Psoas muscle (tissue), 7 donors: ENCODE measurements at regions not wholly inside any gene's neighbourhood (a gene's known extent, or its start where the extent isn't known, plus 50 kb on each side); places are given as distances from the start of the nearest gene placed in this dataset.
A peak's percentile ranks its signal among the peaks of the same experiment; 100 is the strongest.

Source experiments
- ATAC-seq, 4 donors: fragments of 200-7000 bp; cut with Tn5 transposase; one replicate each; pipeline ENCODE4 v1.9.1; 2020; ENCODE audit warnings: moderate library complexity in 3 of 4, mild to moderate bottlenecking in 2 of 4
- DNase-seq, 2 donors: peaks; one replicate each; pipeline ENCODE4 v3.0.0-alpha.2; 2020
- H3K27ac ChIP-seq: fragments of 200-600 bp; one replicate; pipeline ENCODE4 v1.8.0; 2022
- H3K27me3 ChIP-seq, 3 donors: fragments of 200-600 bp in 1 of 3; one replicate each; pipeline versions ENCODE4 v1.6.1 to v1.8.0; 2013 to 2022; ENCODE audit warnings: low read length in 2 of 3, mild to moderate bottlenecking in 2 of 3, moderate library complexity in 1 of 3; ENCODE audit not compliant: insufficient read depth in 3 of 3
- H3K36me3 ChIP-seq, 2 donors: fragments of 200-600 bp in 1 of 2; one replicate each; pipeline versions ENCODE4 v1.6.1 to v1.8.0; 2013 to 2022; ENCODE audit warnings: low read depth in 1 of 2, mild to moderate bottlenecking in 1 of 2, moderate library complexity in 1 of 2; ENCODE audit not compliant: insufficient read depth in 1 of 2
- H3K4me1 ChIP-seq: fragments of 200-600 bp; one replicate; pipeline ENCODE4 v1.8.0; 2022
- H3K4me3 ChIP-seq: fragments of 200-600 bp; one replicate; pipeline ENCODE4 v1.8.0; 2022; ENCODE audit warnings: mild to moderate bottlenecking
- H3K9me3 ChIP-seq: fragments of 200-600 bp; one replicate; pipeline ENCODE4 v1.8.0; 2022
- WGBS, 3 donors: extraction: QIAGEN DNeasy Blood & Tissue Kit; methylation state at CpG; one replicate each; pipeline versions ENCODE4 v1.1.6 to v1.1.7; 2013; 5-methylcytosine and 5-hydroxymethylcytosine counted together
- intact Hi-C, 2 donors: fragments of 100-400 bp; cut with DNase I; formaldehyde crosslinking; loops; one replicate each; pipeline versions ENCODE4 v1.11.0 to v1.14.2; 2022
- TF ChIP-seq, protein P1 (sequence below): fragments of 200-600 bp; IDR thresholded peaks from one replicate; pipeline ENCODE4 v1.8.0; 2022; ENCODE audit warnings: antibody characterized with exemption
- donor health status: healthy with polysubstance abuse.
- donor health status: DM: no; HTN: no; CAD: no; lungs with moderate emphysema.
- donor health status: Bipolar disorder and iron deficiency.
- donor health status: healthy.
- donor health status: DM: yes; HTN: yes; CAD: no.
- donor health status: DM: no; HTN: no; CAD: no.
- donor health status: DM: yes; HTN: yes; CAD: no.

DNA sequence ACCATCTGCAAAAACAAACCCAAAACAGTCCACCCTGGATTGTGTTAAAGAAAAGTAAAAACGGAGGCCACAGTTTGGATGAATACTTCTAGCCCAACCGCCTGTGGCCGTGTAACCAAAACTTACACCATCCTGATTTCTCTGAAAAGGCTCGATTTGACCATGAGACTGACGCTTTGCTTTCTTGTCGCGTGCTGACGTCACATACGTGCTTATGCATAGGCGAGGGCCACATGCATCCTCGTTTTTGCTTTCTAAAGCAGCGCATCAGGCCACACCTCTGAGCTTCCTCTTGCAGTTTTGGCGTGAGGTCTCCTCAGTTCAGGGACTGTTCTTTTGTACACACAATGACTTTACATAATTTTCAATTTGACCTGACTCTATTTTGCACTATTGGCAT lies 526.6 kb downstream of the GLRX3 start:
- ATAC-seq (no peak), DNase-seq (no peak)
- Histone ChIP-seq H3K36me3 (no peaks in the 10 kb centered on the region), H3K9me3 (no peaks in the 10 kb centered on the region), H3K27ac (no peak overlapping the region), H3K27me3 (peaks cover 0 to 1% (median 0%) of the 10 kb centered on the region in 3 donors), H3K4me3 (no peak overlapping the region), H3K4me1 (no peaks in the 10 kb centered on the region)
- 86 to 89% (median 88%) methylated on average over 13 of the region's 13 CpGs for WGBS, 3 donors
- TF ChIP-seq, protein P1, sequence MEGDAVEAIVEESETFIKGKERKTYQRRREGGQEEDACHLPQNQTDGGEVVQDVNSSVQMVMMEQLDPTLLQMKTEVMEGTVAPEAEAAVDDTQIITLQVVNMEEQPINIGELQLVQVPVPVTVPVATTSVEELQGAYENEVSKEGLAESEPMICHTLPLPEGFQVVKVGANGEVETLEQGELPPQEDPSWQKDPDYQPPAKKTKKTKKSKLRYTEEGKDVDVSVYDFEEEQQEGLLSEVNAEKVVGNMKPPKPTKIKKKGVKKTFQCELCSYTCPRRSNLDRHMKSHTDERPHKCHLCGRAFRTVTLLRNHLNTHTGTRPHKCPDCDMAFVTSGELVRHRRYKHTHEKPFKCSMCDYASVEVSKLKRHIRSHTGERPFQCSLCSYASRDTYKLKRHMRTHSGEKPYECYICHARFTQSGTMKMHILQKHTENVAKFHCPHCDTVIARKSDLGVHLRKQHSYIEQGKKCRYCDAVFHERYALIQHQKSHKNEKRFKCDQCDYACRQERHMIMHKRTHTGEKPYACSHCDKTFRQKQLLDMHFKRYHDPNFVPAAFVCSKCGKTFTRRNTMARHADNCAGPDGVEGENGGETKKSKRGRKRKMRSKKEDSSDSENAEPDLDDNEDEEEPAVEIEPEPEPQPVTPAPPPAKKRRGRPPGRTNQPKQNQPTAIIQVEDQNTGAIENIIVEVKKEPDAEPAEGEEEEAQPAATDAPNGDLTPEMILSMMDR = no peak
- intact Hi-C loops = no loop called here

DNA sequence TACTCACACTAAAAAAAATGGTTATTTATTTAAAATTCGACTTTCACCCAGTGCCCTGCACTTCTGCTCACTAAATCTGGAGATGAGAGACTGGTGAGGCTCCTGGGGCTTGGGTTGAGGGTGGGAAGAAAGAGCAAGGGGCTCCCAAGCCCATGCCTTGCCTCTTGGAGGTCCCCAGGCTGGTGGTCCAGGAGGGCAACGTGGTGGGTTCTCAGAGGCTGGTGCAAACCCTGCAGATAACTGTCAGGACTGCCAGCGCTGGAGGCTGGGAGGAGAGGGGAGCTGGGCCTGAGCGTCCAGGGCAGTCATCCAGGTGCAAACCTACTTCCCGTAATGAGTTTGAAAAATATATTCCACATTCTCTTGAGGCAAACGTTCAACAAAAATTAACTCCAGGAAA lies 528.3 kb downstream of the GLRX3 start:
- Histone ChIP-seq H3K4me1 (no peaks in the 10 kb centered on the region), H3K27ac (no peak overlapping the region), H3K36me3 (no peaks in the 10 kb centered on the region), H3K9me3 (no peaks in the 10 kb centered on the region), H3K4me3 (no peak overlapping the region), H3K27me3 (peaks cover 0 to 1% (median 0%) of the 10 kb centered on the region in 3 donors)
- ATAC-seq = no peak
- intact Hi-C loops = no loop called here
- TF ChIP-seq, protein P1 = no peak
- WGBS, 3 donors = 67 to 71% (median 69%) methylated on average over 6 of the region's 6 CpGs
- DNase-seq = no peak

DNA sequence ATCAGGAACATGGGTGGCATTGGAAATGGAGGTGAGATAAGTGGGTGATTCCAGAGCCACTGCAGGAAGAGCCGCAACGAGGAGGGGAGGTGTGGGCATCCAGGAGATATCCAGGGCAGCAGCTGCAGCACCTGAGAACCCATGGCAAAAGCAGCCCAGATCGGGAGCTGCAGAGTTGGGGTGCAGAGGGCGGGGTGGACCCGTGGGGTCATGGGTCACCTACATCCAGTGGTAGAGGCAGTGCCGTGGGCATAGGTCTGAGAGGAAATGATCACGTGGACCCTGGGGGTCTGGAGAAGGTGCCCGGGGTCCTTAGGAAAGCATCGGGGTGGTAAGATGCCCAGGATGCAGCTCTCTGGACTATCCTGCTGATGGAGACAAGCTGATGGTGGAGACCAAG lies 530.0 kb downstream of the GLRX3 start:
- no peaks in the 10 kb centered on the region for H3K9me3 ChIP-seq
- 84 to 90% (median 84%) methylated on average over 9 of the region's 9 CpGs for WGBS, 3 donors
- no peak overlapping the region for H3K27ac ChIP-seq
- peaks cover 0 to 1% (median 0%) of the 10 kb centered on the region in 3 donors for H3K27me3 ChIP-seq
- TF ChIP-seq, protein P1 = no peak
- intact Hi-C loops = no loop called here
- ATAC-seq = no peak
- no peaks in the 10 kb centered on the region for H3K4me1 ChIP-seq
- no peak overlapping the region for H3K4me3 ChIP-seq
- no peaks in the 10 kb centered on the region for H3K36me3 ChIP-seq
- no peak for DNase-seq

DNA sequence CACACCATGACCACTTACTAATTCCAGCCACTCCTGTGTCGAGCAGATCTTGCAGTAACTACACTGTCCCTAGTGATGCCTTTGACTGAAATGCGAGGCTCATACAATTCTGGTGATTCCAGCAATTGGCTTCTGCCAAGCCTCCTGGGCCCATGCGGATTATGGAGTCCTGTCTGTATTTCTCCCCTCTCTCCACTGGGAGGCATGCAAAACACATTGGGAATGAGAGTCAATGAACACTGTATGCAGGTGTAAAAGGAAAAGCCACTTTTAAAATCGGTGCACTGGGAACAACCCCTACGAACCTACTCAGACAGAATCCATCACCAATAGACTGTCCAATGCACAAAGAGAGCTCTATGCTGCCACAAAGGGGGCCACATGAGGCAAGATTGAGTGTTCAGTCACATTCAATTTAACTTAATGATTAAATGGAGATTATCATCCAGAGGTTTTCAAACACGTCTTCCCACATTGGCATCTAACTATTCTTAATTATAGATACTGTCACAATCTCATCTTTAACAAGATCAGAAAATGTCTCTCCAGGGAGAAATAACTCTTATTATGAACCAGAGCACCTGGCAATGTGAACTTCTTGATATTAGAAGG lies 550.6 kb downstream of the GLRX3 start:
- peaks cover 4% of the 10 kb centered on the region for H3K9me3 ChIP-seq
- no peaks in the 10 kb centered on the region for H3K27me3 ChIP-seq
- H3K4me1 ChIP-seq = no peaks in the 10 kb centered on the region
- no peak for ATAC-seq
- H3K36me3 ChIP-seq = no peaks in the 10 kb centered on the region
- TF ChIP-seq, protein P1 = peak; percentile 14
- H3K4me3 ChIP-seq = no peak overlapping the region
- H3K27ac ChIP-seq = no peak overlapping the region
- WGBS, 3 donors = 14 to 20% (median 17%) methylated on average over 6 of the region's 6 CpGs
- no peak for DNase-seq
- intact Hi-C loops = no loop called here

DNA sequence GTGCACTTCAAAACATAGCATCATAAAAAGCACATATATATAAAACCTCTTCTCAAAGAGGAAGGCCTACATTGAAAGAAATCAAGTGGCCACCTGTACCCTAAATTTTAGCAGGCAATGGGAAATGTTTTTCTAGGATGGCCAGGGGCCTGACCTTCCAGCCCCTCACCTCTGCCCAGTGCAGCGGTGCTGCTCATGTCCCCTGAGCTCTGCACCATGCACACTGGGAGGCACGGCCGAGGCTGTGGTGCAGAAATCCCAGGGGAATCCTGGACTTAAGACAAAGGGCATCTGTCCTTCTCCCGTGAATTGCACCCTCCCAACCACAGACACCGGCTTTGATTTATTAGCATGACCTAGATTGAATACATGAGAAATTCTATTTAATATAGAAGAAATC lies 551.4 kb downstream of the GLRX3 start:
- no peak overlapping the region for H3K27ac ChIP-seq
- WGBS, 3 donors = 44 to 54% (median 45%) methylated on average over 5 of the region's 5 CpGs
- no peak overlapping the region for H3K4me3 ChIP-seq
- no peak for DNase-seq
- H3K36me3 ChIP-seq = no peaks in the 10 kb centered on the region
- ATAC-seq = no peak
- H3K27me3 ChIP-seq = no peaks in the 10 kb centered on the region
- intact Hi-C loops = no loop called here
- H3K9me3 ChIP-seq = peaks cover 4% of the 10 kb centered on the region
- TF ChIP-seq, protein P1 = no peak
- no peaks in the 10 kb centered on the region for H3K4me1 ChIP-seq
